ENCODE measurements at regions not wholly inside any gene's neighbourhood (a gene's known extent, or its start where the extent isn't known, plus 50 kb on each side); places are given as distances from the start of the nearest gene placed in this dataset.
"Not testable (repeated sequence)": the region's sequence is repeated elsewhere in the genome, so short reads cannot be mapped to it uniquely, and the experiment has no call there.

- DNase-seq (ENCODE audit: low spot score) (no peak), FAIRE-seq (no peak)
These were observed 220.2 kb downstream of the SHQ1 start for GRCh38 chr3:72628065-72628464.

GRCh38 chr3:72627271-72627670 lies 221.0 kb downstream of the SHQ1 start:
- DNase-seq (ENCODE audit: low spot score) (no peak), FAIRE-seq (no peak)

- DNase-seq (ENCODE audit: low spot score) (peak; percentile 95), FAIRE-seq (peak; percentile 96)
These were observed 222.5 kb downstream of the SHQ1 start for GRCh38 chr3:72625602-72626337.

GRCh38 chr3:72624656-72625055 lies 223.6 kb downstream of the SHQ1 start:
- no peak for DNase-seq (ENCODE audit: low spot score)
- FAIRE-seq, result no peak

GRCh38 chr3:72618739-72619138 lies 229.5 kb downstream of the SHQ1 start:
- FAIRE-seq (no peak), DNase-seq (ENCODE audit: low spot score) (no peak)

- DNase-seq (ENCODE audit: low spot score) (no peak), FAIRE-seq (no peak)
These were observed 230.7 kb downstream of the SHQ1 start for GRCh38 chr3:72617424-72618024.

- DNase-seq (ENCODE audit: low spot score) (no peak), FAIRE-seq (no peak)
These were observed 232.5 kb downstream of the SHQ1 start for GRCh38 chr3:72615776-72616175.

GRCh38 chr3:72615182-72615581 lies 233.1 kb downstream of the SHQ1 start:
- no peak for DNase-seq (ENCODE audit: low spot score)
- FAIRE-seq, result no peak

GRCh38 chr3:72614394-72615074 lies 233.7 kb downstream of the SHQ1 start:
- no peak for FAIRE-seq
- no peak for DNase-seq (ENCODE audit: low spot score)

GRCh38 chr3:72613871-72614270 lies 234.4 kb downstream of the SHQ1 start:
- FAIRE-seq (no peak), DNase-seq (ENCODE audit: low spot score) (no peak)

GRCh38 chr3:72609114-72609513 lies 239.1 kb downstream of the SHQ1 start:
- FAIRE-seq; DNase-seq (ENCODE audit: low spot score): not testable (repeated sequence)

- DNase-seq (ENCODE audit: low spot score) (no peak), FAIRE-seq (no peak)
These were observed 242.0 kb downstream of the SHQ1 start for GRCh38 chr3:72606005-72606800.

- FAIRE-seq (no peak), DNase-seq (ENCODE audit: low spot score) (no peak)
These were observed 243.9 kb downstream of the SHQ1 start for GRCh38 chr3:72604328-72604727.

- DNase-seq (ENCODE audit: low spot score), result no peak
- FAIRE-seq, result no peak
These were observed 246.1 kb downstream of the SHQ1 start for GRCh38 chr3:72601983-72602750.

GRCh38 chr3:72601060-72601459 lies 247.2 kb downstream of the SHQ1 start:
- FAIRE-seq, result no peak
- DNase-seq (ENCODE audit: low spot score), result no peak

- no peak for FAIRE-seq
- DNase-seq (ENCODE audit: low spot score), result no peak
These were observed 250.5 kb downstream of the SHQ1 start for GRCh38 chr3:72597756-72598195.

- DNase-seq (ENCODE audit: low spot score) (no peak), FAIRE-seq (no peak)
These were observed 251.2 kb downstream of the SHQ1 start for GRCh38 chr3:72597043-72597442.

- DNase-seq (ENCODE audit: low spot score) (no peak), FAIRE-seq (no peak)
These were observed 252.2 kb downstream of the SHQ1 start for GRCh38 chr3:72595927-72596610.

- DNase-seq (ENCODE audit: low spot score) (no peak), FAIRE-seq (no peak)
These were observed 252.9 kb downstream of the SHQ1 start for GRCh38 chr3:72595376-72595775.

- no peak for FAIRE-seq
- no peak for DNase-seq (ENCODE audit: low spot score)
These were observed 253.5 kb downstream of the SHQ1 start for GRCh38 chr3:72594615-72595215.
